ENCODE measurements at regions not wholly inside any gene's neighbourhood (a gene's known extent, or its start where the extent isn't known, plus 50 kb on each side); places are given as distances from the start of the nearest gene placed in this dataset.
"Not testable (repeated sequence)": the region's sequence is repeated elsewhere in the genome, so short reads cannot be mapped to it uniquely, and the experiment has no call there.

- TF ChIP-seq NFIC (IDR thresholded peaks at IDR 0.05; ENCODE audit: borderline replicate concordance); USF2 (IDR thresholded peaks at IDR 0.05; ENCODE audit: borderline replicate concordance, low read depth, low read length); POLR2AphosphoS5 (IDR thresholded peaks at IDR 0.05; ENCODE audit: low read depth, low read length); SIN3A (IDR thresholded peaks at IDR 0.05; ENCODE audit: borderline replicate concordance, low read depth, low read length); MXI1 (IDR thresholded peaks at IDR 0.05; ENCODE audit: low read depth, low read length); TAF1 (IDR thresholded peaks at IDR 0.05; ENCODE audit: borderline replicate concordance, low read depth, low read length); TEAD4 (IDR thresholded peaks at IDR 0.05; ENCODE audit: borderline replicate concordance, insufficient read depth); ZBTB33 (IDR thresholded peaks at IDR 0.05; ENCODE audit: borderline replicate concordance, low read depth); RAD21 (IDR thresholded peaks at IDR 0.05; ENCODE audit: low read length); EZH2phosphoT487 (IDR thresholded peaks at IDR 0.05; ENCODE audit: borderline replicate concordance, low read depth); REST (IDR thresholded peaks at IDR 0.05; ENCODE audit: low read depth, low read length); FOSL2 (IDR thresholded peaks at IDR 0.05; ENCODE audit: borderline replicate concordance, low read depth): not testable (repeated sequence)
- peak; percentile 14; the same call in 1 of the 2 replicates for TF ChIP-seq CTCF (IDR thresholded peaks at IDR 0.05)
- TF ChIP-seq, protein P1, sequence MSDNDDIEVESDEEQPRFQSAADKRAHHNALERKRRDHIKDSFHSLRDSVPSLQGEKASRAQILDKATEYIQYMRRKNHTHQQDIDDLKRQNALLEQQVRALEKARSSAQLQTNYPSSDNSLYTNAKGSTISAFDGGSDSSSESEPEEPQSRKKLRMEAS (IDR thresholded peaks at IDR 0.05; ENCODE audit: low read depth) = not testable (repeated sequence)
Observed at GRCh38 chr17:64797746-64798488, 121.4 kb downstream of the LRRC37A3 start.

All from SK-N-SH (cell line).